CD4-positive, alpha-beta T cell treated with Interleukin-10 for 1 hour (primary cell): ENCODE measurements at regions not wholly inside any gene's neighbourhood (a gene's known extent, or its start where the extent isn't known, plus 50 kb on each side); places are given as distances from the start of the nearest gene placed in this dataset.
A peak's percentile ranks its signal among the peaks of the same experiment; 100 is the strongest.
"Not testable (repeated sequence)": the region's sequence is repeated elsewhere in the genome, so short reads cannot be mapped to it uniquely, and the experiment has no call there.

ENCODE experiments used
- DNase-seq: peaks from one replicate; pipeline ENCODE4 v3.0.0-alpha.2; 2020

- peak; percentile 8 for DNase-seq
Observed at GRCh38 chr12:46546634-46547273, 174.2 kb upstream of the SLC38A2 start.

GRCh38 chr12:46543378-46543795, 170.8 kb upstream of the SLC38A2 start:
- DNase-seq, result not testable (repeated sequence)

GRCh38 chr12:46538976-46539375, 166.4 kb upstream of the SLC38A2 start:
- no peak for DNase-seq

GRCh38 chr12:46537387-46537955, 164.9 kb upstream of the SLC38A2 start:
- DNase-seq, result no peak

DNA sequence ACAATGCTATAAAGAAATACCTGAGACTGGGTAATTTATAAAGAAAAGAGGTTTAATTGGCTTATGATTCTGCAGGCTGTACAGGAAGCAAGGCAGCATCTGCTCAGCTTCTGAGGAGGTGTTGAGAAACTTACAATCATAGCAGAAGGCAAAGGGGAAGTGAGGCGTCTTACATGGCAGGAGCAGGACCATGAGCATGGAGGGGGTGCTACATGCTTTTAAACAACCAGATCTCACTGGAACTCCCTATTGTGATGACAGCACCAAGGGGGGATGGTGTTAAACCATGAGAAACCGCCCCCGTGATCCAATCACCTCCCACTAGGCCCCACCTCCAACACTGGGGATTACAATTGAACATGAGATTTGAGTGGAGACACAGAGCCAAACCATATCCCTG, 163.7 kb upstream of the SLC38A2 start:
- DNase-seq, result not testable (repeated sequence)

DNA sequence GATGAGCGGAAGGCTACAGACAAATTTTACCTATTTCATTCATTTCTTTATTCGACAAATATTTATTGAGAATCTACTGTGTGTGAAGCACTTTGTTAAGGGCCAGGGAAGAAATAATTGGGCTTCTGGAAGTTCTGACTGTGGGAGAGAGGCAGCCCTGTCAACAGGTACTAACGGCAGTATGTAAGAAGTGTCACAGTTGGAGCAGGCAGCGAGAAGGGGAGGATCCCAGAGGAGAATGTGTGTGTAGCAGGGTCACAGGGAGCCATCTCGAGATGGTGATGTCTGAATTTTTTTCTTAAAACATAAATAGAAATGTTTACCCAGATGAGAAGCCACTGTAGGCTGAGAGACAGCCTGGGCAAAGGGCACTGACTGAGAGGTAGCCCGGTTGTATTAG, 163.3 kb upstream of the SLC38A2 start:
- DNase-seq, result no peak

GRCh38 chr12:46535376-46535775, 162.8 kb upstream of the SLC38A2 start:
- DNase-seq, result no peak

GRCh38 chr12:46534327-46534840, 161.8 kb upstream of the SLC38A2 start:
- no peak for DNase-seq

- DNase-seq, result no peak
Observed at GRCh38 chr12:46533723-46534122, 161.2 kb upstream of the SLC38A2 start.

DNA sequence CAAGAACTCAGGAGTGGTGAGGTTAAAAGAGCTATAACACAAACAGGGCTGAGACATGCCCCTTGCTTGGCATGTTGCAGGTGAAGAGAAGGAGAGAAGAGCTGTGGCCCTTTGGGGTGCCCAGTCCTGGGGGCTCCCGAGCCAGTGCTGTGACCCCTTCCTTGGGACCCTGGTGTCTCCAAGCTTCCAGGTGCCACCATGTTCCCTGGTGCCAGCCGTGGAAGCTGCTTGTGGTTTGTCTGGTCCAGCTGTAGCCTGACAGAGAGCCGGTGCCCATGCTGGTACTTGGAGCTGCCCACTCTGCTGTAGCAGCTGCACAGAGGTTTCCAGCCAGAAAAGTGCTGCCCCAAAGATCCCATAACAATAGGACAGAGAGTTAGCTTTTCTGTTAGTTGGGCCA, 159.2 kb upstream of the SLC38A2 start:
- no peak for DNase-seq

DNA sequence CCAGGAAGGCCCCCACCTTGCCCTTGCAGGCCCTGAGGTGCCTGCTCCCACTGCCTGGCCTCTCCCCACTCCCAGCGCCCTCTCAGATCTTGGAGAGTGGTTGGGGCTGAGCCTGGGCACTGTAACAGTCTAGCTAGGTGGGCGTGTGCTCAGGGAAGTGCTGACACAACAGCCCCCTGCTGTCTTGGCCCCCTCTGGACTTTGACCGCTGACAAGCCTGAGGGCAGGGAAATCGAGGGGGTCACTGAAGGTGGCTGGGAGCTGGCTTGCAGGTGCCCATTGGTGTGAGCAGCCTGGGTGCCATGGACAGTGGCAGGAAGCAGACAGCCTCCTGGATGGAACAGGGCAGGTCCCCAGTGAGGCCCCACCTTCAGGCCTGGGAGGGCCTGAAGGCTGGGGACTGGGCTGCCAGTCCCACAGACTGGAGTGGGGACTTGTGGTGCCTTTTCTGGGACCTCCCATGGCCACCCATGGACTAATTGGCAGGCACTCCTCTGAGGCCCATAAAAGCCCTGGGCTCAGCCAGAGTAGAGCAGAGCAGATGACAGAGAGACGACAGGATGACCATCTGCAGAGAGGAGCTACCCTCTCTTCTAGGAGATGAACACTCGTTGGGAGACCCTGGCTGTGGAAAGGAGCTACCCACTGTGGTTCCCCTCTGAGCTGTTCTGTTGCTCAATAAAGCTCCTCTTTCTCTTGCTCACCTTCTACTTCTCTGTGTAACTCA, 158.6 kb upstream of the SLC38A2 start:
- DNase-seq, result no peak

- DNase-seq, result no peak
Observed at GRCh38 chr12:46530373-46531056, 157.9 kb upstream of the SLC38A2 start.

GRCh38 chr12:46526233-46526632, 153.7 kb upstream of the SLC38A2 start:
- DNase-seq, result no peak

- DNase-seq, result no peak
Observed at GRCh38 chr12:46524778-46525177, 152.2 kb upstream of the SLC38A2 start.

DNA sequence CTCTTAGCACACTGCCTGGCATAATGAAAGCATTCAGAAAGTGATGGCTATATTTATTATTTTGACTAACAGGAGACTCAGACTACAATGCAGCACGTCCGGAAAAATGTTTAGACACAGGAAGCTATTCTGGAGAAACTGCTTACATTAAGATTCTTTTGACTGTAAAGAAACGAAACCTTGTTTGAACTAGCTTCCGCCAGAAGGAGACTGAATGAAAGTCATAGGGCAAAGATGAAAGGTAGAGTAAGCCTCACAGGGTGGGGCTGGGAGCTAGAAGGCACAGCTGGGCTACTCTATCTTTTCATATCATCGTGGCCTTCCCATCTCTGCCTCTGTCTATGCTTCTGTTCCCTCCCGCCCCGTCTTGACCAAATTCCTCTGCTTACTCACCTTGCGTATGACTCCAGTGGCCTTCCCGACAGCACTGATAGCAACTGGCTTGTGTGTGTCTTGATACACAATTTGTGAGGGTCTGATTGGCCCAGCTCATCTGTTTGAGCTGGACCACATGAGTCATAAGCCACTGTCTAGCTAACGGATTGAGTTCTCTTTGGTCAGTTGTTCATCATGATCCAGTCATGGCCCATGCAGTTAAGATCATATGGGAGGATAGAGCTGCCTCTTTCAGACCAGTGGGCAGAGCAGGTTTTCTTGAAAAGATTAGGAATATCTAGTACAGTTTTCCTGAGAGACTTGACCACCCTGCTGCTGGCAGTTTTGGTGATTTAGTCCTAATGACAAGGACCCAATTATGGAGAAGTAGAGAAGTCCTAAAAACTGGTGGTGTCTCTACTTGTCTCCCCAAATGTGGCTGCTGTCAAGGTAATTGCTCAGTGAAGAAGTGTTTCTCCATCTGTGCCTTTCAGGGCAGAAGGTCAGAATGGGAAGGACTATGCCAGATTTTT, 151.5 kb upstream of the SLC38A2 start:
- peak; percentile 59 for DNase-seq

- no peak for DNase-seq
Observed at GRCh38 chr12:46523446-46523845, 150.9 kb upstream of the SLC38A2 start.

- DNase-seq, result no peak
Observed at GRCh38 chr12:46522071-46522470, 149.5 kb upstream of the SLC38A2 start.

GRCh38 chr12:46521145-46521544, 148.6 kb upstream of the SLC38A2 start:
- no peak for DNase-seq

GRCh38 chr12:46519407-46519806, 146.8 kb upstream of the SLC38A2 start:
- no peak for DNase-seq

- DNase-seq, result no peak
Observed at GRCh38 chr12:46518729-46519128, 146.2 kb upstream of the SLC38A2 start.

- no peak for DNase-seq
Observed at GRCh38 chr12:46518169-46518568, 145.6 kb upstream of the SLC38A2 start.

DNA sequence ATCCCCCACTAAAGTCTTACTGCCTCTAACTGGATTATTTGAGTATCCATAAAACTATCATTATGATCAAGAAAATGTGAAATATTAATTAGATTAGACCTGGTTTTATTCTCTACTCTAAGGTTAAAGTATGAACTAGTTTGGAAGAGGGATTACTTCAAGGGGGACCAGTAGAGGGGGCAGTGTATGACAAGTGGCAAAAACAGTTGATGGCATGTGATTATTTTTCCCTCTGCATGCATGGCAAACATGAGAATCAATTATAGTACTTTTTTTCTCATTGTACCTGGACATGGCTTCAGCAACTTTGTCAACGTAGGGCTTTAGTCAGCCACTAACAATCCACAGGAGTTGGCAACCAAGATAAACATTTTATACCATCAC, 145.0 kb upstream of the SLC38A2 start:
- DNase-seq, result no peak
